Right cardiac atrium (tissue), 5 donors: ENCODE measurements at regions not wholly inside any gene's neighbourhood (a gene's known extent, or its start where the extent isn't known, plus 50 kb on each side); places are given as distances from the start of the nearest gene placed in this dataset.
A peak's percentile ranks its signal among the peaks of the same experiment; 100 is the strongest.

Source experiments
- ATAC-seq, 2 donors: fragments of 200-7000 bp; cut with Tn5 transposase; one replicate each; pipeline versions ENCODE4 v1.8.0 to v1.9.1; 2020; ENCODE audit warnings: moderate library complexity in 2 of 2, mild to moderate bottlenecking in 1 of 2
- DNase-seq, 3 donors: peaks; one replicate each; pipeline ENCODE4 v3.0.0-alpha.2; 2020
- H3K27ac ChIP-seq: one replicate; pipeline ENCODE4 v1.5.1; 2013; ENCODE audit warnings: mild to moderate bottlenecking, low read length, control low read depth, moderate library complexity
- H3K27me3 ChIP-seq: one replicate; pipeline ENCODE4 v1.6.1; 2013; ENCODE audit not compliant: control insufficient read depth, insufficient read depth
- H3K4me1 ChIP-seq: one replicate; pipeline ENCODE4 v1.6.1; 2013; ENCODE audit warnings: low read length; ENCODE audit not compliant: control insufficient read depth, insufficient read depth
- H3K4me3 ChIP-seq: one replicate; pipeline ENCODE4 v1.5.1; 2013; ENCODE audit warnings: low read length, control low read depth
- H3K9me3 ChIP-seq: one replicate; pipeline ENCODE4 v1.6.1; 2013; ENCODE audit warnings: low read length; ENCODE audit not compliant: control insufficient read depth
- WGBS: extraction: QIAGEN DNeasy Blood & Tissue Kit; methylation state at CpG from one replicate; pipeline ENCODE4 v1.1.7; 2013; 5-methylcytosine and 5-hydroxymethylcytosine counted together
- intact Hi-C, 4 donors: fragments of 100-400 bp; cut with DNase I; formaldehyde crosslinking; loops; one replicate each; pipeline versions ENCODE4 v1.11.0 to v1.14.0; 2022 to 2023
- donor health status: healthy with polysubstance abuse.
- donor health status: DM: no; HTN: yes; CAD: no.
- donor health status: DM: no; HTN: no; CAD: no.
- donor health status: DM: no; HTN: yes; CAD: no; lungs with severe emphysema.
- donor health status: DM: yes; HTN: yes; CAD: no.

DNA sequence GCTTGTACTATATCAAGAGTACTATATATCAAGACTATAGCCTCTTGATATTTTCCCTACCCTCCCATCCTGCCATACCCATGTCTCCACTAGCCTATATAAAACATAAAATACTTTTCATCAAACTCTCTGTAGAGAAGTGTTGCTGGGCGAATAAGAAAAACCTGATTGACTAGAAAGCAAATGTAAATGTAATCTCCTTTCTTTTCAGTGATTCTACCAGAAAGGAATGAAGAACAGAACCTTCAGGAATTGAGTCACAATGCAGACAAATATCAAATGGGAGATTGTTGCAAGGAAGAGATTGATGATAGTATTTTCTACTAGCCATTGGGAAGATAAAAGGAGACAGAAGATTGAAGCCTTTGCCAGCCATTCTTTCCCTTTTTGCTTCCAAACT lies 89.2 kb downstream of the KCNRG start:
- Histone ChIP-seq H3K9me3 (no peaks in the 10 kb centered on the region), H3K27ac (no peak overlapping the region), H3K27me3 (no peaks in the 10 kb centered on the region), H3K4me1 (no peaks in the 10 kb centered on the region), H3K4me3 (no peak overlapping the region)
- intact Hi-C loops = no loop called here
- DNase-seq (no peak), ATAC-seq (no peak)
- WGBS = 81% methylated on average over 1 of the region's 1 CpG

DNA sequence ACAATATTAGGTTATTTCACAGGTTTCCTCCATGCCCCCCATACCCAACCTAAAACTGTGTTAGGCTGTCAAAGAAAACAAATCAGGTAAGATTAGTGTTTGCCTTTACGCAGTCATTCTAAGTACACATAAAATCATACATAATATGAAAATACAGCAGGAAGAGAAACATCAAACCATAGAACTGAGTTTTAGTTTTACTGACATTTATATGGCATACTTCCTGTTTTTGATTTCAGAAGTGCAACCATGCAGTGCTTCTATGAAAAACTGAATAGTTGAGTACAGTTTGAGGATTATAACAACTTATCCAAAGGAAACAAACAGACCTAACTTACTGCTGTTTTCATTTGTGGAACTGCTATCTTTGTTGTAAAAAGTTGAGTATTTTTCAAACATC lies 91.3 kb downstream of the KCNRG start:
- DNase-seq = no peak
- intact Hi-C loops = no loop called here
- WGBS = 74% methylated on average over 1 of the region's 1 CpG
- Histone ChIP-seq H3K4me3 (no peak overlapping the region), H3K27ac (no peak overlapping the region), H3K9me3 (no peaks in the 10 kb centered on the region), H3K4me1 (no peaks in the 10 kb centered on the region), H3K27me3 (no peaks in the 10 kb centered on the region)
- ATAC-seq = no peak

DNA sequence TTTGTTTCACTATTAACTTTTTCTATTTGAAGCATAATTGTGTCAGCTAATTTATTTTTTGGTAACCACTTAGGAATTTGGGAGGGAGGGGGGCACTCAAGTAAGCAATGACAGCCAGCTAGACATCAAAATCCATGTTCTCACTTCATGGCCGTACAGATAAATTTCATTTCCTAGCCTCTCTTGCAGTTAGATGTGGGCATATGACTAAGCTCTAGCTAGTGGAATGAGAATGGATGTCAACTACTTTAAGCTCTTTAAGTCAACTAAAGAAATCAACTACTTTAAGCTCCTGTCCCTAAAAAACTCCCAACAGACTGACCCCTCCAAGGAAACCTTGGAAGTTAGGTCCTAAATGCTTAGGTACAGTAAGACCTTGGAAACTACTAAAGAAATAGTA lies 92.0 kb downstream of the KCNRG start:
- intact Hi-C loops = no loop called here
- Histone ChIP-seq H3K27me3 (no peaks in the 10 kb centered on the region), H3K27ac (no peak overlapping the region), H3K4me3 (no peak overlapping the region), H3K9me3 (no peaks in the 10 kb centered on the region), H3K4me1 (no peaks in the 10 kb centered on the region)
- 26% methylated on average over 1 of the region's 1 CpG for WGBS
- no peak for ATAC-seq
- no peak for DNase-seq

DNA sequence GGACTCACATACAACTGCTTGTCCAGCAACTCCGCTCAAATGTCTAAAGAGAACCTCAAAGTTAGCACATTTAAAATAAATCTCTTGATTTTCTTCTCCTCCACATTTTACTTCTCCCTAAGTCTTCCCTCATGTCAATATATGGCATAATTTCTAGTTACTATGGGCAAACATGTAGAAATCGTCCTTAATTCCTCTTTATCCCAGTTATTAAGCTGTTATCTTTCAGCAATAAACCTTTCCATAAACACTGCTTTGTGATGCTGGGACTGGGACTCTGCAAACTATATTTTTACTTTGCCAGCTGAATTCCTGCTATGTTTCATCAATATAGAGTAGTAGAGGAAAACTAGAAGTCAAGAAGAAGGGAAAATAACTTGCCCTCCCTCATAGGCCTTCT lies 99.7 kb downstream of the KCNRG start:
- no peaks in the 10 kb centered on the region for H3K9me3 ChIP-seq
- H3K27me3 ChIP-seq = no peaks in the 10 kb centered on the region
- ATAC-seq (no peak), DNase-seq (no peak)
- 84% methylated on average over 2 of the region's 2 CpGs for WGBS
- no peak overlapping the region for H3K27ac ChIP-seq
- H3K4me1 ChIP-seq = peaks cover 2% of the 10 kb centered on the region
- no peak overlapping the region for H3K4me3 ChIP-seq
- intact Hi-C loops = no loop called here

DNA sequence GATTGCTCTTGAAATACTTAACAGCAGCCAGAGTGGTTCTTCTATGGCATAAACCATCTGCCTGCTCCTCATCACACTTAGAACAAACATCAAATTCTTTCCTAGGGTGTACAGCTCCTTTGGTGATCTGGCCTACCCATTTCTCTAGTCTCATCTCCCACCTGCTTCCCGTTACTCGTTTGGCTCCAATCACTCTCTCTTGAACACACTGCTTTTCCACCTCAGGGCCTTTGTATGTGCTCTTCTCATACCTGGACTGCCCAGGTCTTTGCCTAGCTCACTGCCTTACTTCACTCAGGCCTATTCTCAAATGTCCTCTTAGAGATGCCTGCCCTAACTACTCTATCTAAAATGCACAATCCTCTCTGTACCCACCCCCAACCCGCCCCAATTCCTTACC lies 100.5 kb downstream of the KCNRG start:
- no peak overlapping the region for H3K27ac ChIP-seq
- no peaks in the 10 kb centered on the region for H3K27me3 ChIP-seq
- H3K9me3 ChIP-seq = no peaks in the 10 kb centered on the region
- no peak overlapping the region for H3K4me3 ChIP-seq
- ATAC-seq = no peak
- peaks cover 2% of the 10 kb centered on the region for H3K4me1 ChIP-seq
- 98% methylated on average over 3 of the region's 3 CpGs for WGBS
- intact Hi-C loops = no loop called here
- no peak for DNase-seq

DNA sequence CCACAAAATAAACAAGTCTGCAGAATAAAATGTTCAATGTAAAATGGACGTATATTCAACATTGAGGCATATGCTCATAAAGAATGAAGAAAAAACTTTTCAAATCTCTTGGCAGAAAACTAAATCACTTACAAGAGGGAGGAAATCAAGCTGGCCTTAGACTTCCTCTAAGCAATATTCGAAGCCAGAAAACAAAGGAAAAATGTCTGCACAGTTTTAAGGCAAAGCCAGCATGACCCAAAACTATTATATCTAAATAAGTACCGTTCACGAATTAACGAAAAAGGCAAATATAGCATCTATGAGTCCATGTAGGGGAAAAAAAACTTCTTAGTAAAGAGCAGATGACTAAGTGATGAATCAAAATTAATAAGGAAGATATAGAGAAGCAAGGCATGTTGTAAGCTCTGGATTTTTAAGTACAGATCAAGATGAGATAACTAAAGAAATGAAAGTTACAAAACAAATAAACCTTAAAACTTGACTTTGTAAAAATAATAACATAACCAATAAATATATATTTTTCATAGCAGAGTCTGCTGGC lies 101.3 kb downstream of the KCNRG start:
- intact Hi-C loops = no loop called here
- DNase-seq (no peak), ATAC-seq (no peak)
- no peaks in the 10 kb centered on the region for H3K9me3 ChIP-seq
- H3K27me3 ChIP-seq = no peaks in the 10 kb centered on the region
- H3K4me1 ChIP-seq = peaks cover 2% of the 10 kb centered on the region
- 40% methylated on average over 5 of the region's 5 CpGs for WGBS
- no peak overlapping the region for H3K27ac ChIP-seq
- peak overlapping the region; percentile 25 for H3K4me3 ChIP-seq

DNA sequence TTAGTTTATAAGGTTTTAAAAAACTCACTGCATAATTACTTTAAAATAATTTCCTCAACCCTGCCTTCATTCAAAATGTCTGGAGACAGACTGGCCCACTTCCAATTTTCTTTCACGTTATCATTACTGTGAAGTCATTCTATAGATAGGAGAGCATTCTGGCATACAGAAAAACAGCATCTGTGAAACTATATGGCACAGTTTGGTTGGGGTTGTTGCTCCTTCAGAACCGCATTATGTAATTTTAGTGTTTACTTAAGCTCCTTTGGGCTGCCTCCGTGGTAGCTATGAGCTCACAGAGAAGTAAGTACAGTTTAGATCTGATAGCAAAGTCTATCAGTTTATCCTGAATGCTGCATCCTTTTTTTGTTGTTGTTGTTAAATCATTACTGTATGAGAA lies 104.3 kb downstream of the KCNRG start:
- DNase-seq = no peak
- Histone ChIP-seq H3K27me3 (no peaks in the 10 kb centered on the region), H3K4me1 (peaks cover 2% of the 10 kb centered on the region), H3K27ac (no peak overlapping the region), H3K9me3 (no peaks in the 10 kb centered on the region), H3K4me3 (no peak overlapping the region)
- no peak for ATAC-seq
- 32% methylated on average over 3 of the region's 3 CpGs for WGBS
- intact Hi-C loops = no loop called here

DNA sequence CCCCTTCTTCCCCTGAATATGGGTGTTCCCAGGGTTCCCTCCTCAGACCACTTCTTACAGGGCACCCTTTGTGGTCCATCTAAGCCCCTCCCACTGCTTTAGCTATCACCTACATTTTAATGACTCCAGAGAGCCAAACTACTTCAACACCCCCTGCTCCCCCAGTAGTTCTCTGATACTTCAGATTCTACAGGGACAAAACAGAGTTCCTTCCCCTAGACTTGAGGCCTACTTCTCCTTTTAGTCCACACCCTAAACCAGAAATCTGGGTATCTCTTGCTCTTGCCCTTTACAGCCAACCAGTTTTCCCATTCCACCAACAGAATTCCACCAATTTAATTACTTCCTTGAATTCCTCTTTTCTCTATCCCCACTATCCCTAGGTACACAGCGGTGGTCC lies 107.2 kb downstream of the KCNRG start:
- intact Hi-C loops = no loop called here
- H3K9me3 ChIP-seq = no peaks in the 10 kb centered on the region
- no peak for DNase-seq
- peak overlapping the region; percentile 10 for H3K27ac ChIP-seq
- H3K4me1 ChIP-seq = no peaks in the 10 kb centered on the region
- H3K4me3 ChIP-seq = no peak overlapping the region
- no peak for ATAC-seq
- no peaks in the 10 kb centered on the region for H3K27me3 ChIP-seq
- WGBS = 95% methylated on average over 1 of the region's 1 CpG

DNA sequence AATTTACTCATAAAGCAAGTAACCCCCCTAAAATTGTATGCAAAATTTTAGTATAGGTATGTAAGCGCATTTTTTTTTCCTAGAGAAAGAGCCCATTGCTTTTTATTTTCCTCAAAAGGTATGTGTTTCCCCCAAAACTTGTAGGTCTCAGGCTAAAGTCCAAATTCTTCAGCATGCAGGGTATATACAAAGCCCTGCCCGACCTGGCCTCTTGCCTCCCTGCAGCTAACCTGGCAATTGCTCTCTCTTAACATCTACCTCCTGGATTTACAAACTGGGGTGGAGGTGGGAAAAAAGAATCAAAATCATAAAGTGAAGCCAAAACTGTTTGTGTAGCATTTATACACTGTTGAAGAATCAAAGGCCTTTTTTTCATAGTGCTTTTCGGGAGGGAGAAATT lies 107.8 kb downstream of the KCNRG start:
- Histone ChIP-seq H3K9me3 (no peaks in the 10 kb centered on the region), H3K4me3 (peak overlapping the region; percentile 55), H3K27me3 (no peaks in the 10 kb centered on the region), H3K27ac (no peak overlapping the region), H3K4me1 (no peaks in the 10 kb centered on the region)
- intact Hi-C loops = no loop called here
- ATAC-seq = no peak
- 73% methylated on average over 3 of the region's 3 CpGs for WGBS
- peak in 1 of 3 donors; percentile 28 for DNase-seq

DNA sequence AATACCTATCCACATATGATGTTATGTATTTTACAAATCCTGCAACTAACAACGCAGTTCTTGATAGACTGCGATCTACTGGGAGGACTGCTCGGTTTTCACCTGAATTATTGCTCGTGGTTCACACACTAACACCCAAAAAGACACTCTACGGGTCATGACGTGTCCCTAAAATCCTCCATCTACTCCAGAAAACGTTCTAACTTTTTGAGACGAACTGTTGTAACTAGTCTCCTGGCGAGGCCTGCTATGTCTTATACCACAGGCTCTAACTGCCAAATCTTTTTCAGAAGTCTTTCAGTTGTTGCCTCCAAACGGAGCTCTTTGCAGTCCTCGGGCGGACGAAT lies 108.2 kb downstream of the KCNRG start:
- Histone ChIP-seq H3K9me3 (no peaks in the 10 kb centered on the region), H3K27ac (peak overlapping the region; percentile 91), H3K27me3 (no peaks in the 10 kb centered on the region), H3K4me3 (peak overlapping the region; percentile 55), H3K4me1 (no peaks in the 10 kb centered on the region)
- WGBS = 10% methylated on average over 13 of the region's 13 CpGs
- intact Hi-C loops = no loop called here
- no peak for DNase-seq
- no peak for ATAC-seq

DNA sequence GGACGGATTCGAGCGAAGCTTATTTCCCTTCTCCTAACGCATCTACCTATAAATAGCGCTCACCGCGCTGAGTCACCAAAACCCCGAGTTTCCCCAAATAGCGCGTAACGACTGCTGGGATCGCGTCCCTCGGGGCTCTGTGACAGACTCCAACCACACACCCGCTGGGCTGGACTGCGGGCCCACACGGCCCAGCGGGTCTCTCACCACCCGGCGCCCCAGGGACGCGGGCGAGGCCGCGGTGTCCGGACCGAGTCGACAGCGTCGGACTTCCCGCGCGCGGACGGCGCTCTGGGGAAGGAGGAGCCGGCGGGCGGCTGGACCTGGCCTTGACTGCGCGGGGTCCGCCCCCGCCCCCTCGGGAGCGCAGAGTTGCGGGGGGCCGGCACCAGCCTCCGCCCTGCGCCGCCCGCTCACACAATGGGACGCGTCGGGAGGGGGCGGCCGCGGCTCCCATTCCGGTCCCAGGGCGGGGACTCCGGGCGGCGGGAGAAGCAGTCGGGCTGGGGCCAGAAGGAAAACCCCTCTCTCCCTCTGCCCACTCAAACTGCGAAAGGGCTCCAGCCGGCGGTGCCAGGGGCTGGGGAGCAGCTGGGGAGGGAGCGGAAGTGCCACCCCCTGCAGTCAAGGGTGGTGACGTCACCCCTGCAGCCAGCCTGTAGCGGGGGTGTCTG lies 108.8 kb downstream of the KCNRG start:
- no peaks in the 10 kb centered on the region for H3K27me3 ChIP-seq
- no peaks in the 10 kb centered on the region for H3K4me1 ChIP-seq
- H3K9me3 ChIP-seq = no peaks in the 10 kb centered on the region
- H3K4me3 ChIP-seq = peak overlapping the region; percentile 55
- H3K27ac ChIP-seq = peak overlapping the region; percentile 91
- intact Hi-C loops = no loop called here
- under 1% methylated on average over 69 of the region's 69 CpGs for WGBS
- peak in 1 of 3 donors; percentile 96 for DNase-seq
- ATAC-seq = peak; percentile 95 to 96
